Esophagus squamous epithelium (tissue), 4 donors: ENCODE measurements at regions not wholly inside any gene's neighbourhood (a gene's known extent, or its start where the extent isn't known, plus 50 kb on each side); places are given as distances from the start of the nearest gene placed in this dataset.

Source experiments
- POLR2A ChIP-seq, 4 donors: fragments of 450-650 bp; IDR thresholded peaks; one replicate each; pipeline ENCODE4 v1.6.1; 2017; ENCODE audit warnings: antibody characterized with exemption in 4 of 4, mild to moderate bottlenecking in 4 of 4, moderate library complexity in 3 of 4
- TF ChIP-seq, protein P1 (sequence below), 6 experiments: fragments of 450-650 bp in 4 of 6; fragments of 200-600 bp in 2 of 6; sonication (generic) in 2 of 6; IDR thresholded peaks; one replicate each; pipeline ENCODE4 v1.5.1; 2016 to 2019; ENCODE audit warnings: antibody characterized with exemption in 6 of 6, mild to moderate bottlenecking in 4 of 6, moderate library complexity in 4 of 6

DNA sequence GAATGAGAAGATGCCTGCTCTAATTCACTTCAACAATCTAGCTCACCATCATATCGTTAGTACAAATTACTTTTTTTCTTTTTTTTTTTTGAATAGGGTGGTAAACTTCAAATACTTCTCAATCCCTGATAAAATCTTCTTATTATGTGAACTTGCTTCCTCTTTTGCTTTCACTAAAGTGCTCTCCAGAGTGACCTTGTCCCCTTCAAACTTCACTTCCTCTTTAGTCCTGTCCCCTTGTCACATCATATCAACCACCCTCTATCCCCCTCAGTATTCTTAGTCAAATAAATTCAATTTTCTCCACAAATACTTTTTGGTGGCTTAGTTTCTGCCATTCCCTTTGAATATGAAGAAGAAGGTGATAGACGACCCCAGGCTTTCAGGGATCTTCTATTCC lies 124.9 kb upstream of the PLXNA2 start:
- TF ChIP-seq, protein P1, sequence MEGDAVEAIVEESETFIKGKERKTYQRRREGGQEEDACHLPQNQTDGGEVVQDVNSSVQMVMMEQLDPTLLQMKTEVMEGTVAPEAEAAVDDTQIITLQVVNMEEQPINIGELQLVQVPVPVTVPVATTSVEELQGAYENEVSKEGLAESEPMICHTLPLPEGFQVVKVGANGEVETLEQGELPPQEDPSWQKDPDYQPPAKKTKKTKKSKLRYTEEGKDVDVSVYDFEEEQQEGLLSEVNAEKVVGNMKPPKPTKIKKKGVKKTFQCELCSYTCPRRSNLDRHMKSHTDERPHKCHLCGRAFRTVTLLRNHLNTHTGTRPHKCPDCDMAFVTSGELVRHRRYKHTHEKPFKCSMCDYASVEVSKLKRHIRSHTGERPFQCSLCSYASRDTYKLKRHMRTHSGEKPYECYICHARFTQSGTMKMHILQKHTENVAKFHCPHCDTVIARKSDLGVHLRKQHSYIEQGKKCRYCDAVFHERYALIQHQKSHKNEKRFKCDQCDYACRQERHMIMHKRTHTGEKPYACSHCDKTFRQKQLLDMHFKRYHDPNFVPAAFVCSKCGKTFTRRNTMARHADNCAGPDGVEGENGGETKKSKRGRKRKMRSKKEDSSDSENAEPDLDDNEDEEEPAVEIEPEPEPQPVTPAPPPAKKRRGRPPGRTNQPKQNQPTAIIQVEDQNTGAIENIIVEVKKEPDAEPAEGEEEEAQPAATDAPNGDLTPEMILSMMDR (IDR thresholded peaks at IDR 0.05), result no peak
- no peak for TF ChIP-seq POLR2A (IDR thresholded peaks at IDR 0.05)
